HG03095 (cell line): ENCODE measurements at regions not wholly inside any gene's neighbourhood (a gene's known extent, or its start where the extent isn't known, plus 50 kb on each side); places are given as distances from the start of the nearest gene placed in this dataset.
"Not testable (repeated sequence)": the region's sequence is repeated elsewhere in the genome, so short reads cannot be mapped to it uniquely, and the experiment has no call there.

ENCODE experiments used
- ATAC-seq: cut with Tn5 transposase; IDR thresholded peaks from one replicate; pipeline ENCODE4 v1.9.1; 2021; ENCODE audit warnings: moderate library complexity; ENCODE audit not compliant: unreplicated experiment

GRCh38 chr3:127420829-127421228 is 133.0 kb upstream of the PRR20G start:
- no peak for ATAC-seq

DNA sequence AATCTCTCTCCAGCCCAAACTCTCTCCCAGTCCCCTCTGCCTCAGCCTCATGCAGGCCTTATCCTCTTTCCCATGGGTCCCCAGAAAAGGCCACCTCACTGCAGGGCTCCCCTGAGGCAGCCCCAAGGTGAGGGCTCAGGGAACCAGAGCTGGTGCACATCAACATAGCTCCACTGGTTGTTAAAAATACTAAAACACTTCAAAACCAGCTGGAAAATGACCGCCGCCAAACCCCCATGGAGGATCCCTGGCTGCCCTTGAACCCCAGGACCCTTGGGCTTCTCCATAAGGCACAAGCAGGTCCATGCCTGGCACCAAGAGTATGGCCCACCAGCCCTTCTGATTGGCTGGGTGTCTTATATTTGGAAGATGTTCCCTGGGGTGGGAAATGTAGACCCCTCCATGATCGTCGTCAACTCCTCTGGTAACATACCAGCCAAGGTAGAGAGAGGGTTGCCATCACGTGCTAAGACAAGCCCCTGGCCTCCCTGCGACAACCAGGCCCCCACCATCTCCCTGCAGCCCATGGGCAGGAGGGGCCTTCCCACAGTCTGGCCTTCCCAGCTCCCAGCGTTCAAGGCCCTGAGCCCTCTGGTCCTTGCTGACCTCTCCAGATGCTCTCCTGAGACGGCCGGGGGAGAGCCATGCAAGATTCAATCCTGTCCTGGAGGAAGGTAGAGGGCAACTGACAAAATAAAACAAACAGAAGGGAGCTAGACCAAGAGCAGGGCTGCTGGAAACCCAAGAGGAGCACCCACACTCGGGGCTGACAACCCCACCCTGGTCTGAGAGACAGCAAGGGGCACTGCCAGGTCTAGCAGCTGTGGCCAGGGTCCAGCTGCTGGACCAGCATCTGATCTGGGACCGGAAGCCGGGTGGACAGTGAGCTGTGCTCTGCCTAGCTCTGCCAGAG is 132.1 kb upstream of the PRR20G start:
- ATAC-seq: no peak

DNA sequence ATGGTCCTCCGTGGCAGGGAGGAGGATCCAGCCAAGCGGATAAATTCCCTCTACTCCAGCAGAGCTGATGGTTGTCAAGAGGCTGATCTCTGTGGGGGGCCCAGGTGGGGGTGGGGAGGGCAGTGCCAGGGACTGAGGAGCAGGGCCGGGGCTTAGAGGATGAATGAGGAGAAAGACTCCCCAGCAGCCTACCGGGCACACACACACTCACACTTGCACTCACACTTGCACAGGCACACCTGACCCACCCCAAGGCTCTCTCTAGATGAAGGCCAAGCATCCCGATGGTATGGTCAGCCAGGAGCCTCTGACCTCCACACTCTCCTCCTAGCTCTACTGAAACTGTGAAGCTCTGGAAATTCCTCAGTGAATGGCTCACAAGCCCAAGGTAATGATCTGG is 131.3 kb upstream of the PRR20G start:
- no peak for ATAC-seq

- no peak for ATAC-seq
Observed at GRCh38 chr3:127418560-127419147, 130.8 kb upstream of the PRR20G start.

DNA sequence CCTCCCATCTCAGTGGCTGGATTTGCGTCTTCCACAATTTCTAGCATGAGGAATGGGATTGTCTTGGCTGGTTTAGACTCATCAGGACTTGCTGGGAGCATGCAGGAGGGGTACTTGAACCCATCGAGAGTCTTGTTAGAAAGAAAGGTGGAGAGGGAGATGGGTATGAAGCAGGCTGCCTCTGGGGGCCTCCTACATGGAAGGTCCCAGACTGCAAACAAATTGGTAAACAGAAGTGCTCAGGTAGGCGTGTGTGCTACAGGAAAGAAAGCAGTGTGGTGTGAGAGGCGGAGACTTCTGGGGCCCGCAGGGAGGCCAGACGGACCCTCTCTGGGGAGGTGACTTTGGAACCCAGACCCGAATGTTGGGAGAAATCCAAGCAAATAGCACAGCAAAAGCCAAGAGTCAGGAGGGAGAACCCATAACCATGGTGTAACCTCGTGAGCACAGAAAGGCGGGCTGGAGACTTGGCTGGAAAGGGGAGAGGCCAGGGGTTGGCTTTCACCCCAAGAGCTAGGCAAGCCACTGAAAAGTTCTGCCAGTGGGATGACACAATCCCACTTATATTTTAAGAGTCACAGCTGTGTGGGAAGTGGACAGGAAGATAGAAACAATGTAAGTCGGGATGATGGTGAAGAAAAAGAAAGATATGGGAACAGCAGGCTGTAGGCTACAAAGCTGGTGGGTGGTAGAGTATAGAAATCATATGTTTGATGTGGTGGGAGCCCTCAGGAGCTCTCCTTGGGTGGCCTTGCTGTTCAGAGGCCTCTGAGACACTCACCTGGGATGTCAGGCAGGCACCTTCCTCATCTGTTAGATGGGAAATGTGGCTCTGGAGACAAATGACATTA is 130.1 kb upstream of the PRR20G start:
- ATAC-seq: no peak

- ATAC-seq: no peak
Observed at GRCh38 chr3:127413871-127414270, 126.0 kb upstream of the PRR20G start.

GRCh38 chr3:127413318-127413673 is 125.5 kb upstream of the PRR20G start:
- ATAC-seq: no peak

- ATAC-seq: no peak
Observed at GRCh38 chr3:127412578-127413317, 124.9 kb upstream of the PRR20G start.

DNA sequence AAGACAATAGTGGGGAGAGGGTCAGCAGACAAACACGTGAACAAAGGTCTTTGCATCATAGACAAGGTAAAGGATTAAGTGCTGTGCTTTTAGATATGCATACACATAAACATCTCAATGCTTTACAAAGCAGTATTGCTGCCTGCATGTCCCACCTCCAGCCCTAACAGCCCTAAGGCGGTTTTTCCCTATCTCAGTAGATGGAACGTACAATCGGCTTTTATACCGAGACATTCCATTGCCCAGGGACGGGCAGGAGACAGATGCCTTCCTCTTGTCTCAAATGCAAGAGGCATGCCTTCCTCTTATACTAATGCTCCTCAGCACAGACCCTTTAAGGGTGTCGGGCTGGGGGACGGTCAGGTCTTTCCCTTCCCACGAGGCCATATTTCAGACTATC is 124.0 kb upstream of the PRR20G start:
- not testable (repeated sequence) for ATAC-seq

- ATAC-seq: no peak
Observed at GRCh38 chr3:127411083-127411727, 123.4 kb upstream of the PRR20G start.

DNA sequence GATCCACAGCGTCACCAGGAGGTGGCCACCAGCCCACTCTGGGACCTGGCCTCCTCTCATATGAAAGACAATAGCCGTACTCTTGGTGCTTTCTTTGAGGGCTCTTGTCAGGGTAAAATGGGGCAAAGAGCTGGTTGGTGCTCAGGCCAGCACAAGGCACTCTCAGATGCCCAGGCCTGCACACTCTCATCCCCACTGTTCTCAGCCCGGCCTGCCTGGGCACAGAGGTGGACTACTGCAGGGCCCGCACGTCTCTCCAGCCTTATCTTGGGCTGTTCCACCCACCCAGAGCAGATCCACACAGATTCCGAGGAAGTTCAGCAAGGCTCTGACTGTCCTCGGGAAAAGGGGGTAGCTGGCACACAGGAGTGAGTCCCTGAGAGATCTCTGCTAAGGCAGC is 122.8 kb upstream of the PRR20G start:
- no peak for ATAC-seq

- no peak for ATAC-seq
Observed at GRCh38 chr3:127410137-127410488, 122.3 kb upstream of the PRR20G start.

DNA sequence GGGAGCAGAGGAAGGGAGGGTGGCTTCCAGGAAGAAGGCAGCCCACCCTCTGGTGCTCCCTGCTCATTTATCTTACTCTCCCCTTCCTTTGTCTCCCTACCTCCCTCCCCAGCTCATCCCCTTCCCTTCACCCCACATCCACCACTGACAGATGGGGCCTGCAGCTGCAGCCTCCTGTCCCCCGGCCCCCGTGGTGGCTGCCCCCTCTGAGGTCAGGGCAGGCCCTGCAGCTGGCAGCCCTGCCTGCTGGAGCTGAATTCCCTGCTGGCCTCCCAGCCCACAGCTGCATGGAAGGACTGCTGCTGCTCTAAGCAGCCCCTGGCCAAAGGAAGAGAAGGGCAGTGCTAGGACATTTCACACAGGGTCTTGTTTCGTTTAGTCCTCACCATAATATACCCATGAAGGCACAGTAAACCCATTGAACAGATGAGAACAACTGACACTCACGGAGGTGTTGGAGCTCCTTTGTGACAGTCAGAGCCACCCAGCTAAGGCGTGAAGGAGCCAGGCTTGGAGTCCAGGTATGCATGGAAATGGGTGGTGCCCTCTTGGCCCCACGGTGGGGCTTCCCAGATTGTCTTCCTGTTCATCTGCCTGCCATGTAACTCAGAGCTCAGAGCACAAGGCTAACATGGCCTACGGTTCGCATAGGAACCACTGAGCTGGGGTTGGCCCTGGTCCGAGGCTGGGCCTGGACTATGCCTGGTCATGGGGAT is 121.7 kb upstream of the PRR20G start:
- no peak for ATAC-seq

GRCh38 chr3:127408684-127409420 is 121.0 kb upstream of the PRR20G start:
- no peak for ATAC-seq

DNA sequence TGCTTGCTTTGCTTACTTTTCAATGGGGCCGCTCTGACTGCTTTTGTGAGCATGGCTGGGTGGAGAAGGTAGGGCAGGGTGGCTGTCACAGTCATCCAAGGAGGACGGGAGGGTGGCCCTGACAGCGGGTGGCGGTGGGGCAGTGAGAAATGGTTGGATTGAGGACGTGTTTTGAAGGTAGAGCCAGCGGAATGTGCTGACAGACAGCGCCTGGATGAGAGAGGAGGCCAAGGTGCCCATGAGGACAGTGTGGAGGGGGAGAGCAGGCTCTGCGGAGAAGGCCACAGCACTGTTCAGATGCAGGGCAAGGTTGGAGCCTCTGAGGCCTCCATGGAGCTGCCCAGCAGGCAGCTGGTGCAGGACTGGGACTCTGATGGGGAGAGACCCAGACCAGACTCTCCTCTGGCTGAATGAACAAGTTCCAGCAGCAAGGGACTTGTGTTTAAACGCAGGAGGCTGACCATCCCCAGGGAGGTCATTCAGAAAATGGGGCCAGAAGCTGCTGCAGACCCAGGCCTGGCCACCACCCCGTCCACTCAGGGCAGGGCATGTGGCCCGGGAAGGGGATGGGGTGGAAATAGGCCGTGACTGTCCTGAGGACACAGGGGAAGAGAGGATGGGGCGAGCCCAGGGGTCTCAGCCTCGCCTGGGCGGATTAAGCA is 120.3 kb upstream of the PRR20G start:
- no peak for ATAC-seq

GRCh38 chr3:127407026-127407939 is 119.4 kb upstream of the PRR20G start:
- no peak for ATAC-seq

DNA sequence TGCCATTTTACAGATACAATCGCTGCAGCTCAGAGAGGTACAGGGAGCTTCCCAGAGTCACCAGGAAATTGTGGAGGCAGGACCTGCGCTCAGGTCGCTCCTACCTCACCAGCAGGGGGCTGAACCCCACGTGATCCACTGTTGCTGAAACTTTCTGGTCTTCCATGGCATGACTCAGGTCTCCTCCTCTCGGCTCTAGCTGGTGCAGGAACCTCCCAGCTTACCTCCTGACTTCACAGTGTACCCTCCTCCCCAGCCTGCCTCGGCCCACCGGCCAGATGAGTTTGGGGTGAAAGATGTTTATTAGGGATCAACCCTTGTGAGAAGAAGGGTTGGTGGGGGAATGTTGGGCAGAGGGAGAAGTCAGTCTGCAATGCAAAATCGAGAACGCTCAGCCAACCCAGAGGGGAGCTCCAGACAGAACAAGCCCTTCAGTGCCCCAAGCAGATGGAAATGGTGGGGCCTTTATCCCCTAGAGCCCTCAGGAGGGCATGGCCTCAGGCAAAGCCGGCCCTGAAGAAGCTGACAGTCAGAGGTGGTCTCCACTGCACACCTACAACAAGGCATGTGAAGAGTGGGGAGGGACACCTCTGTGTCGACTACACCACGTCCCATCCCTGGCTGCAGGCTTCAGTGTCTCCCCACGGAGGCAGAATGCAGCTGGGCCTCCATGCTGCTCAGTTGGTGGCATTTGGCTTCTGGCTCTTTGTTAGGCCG is 118.6 kb upstream of the PRR20G start:
- no peak for ATAC-seq
